Pulmonary artery endothelial cell (primary cell): ENCODE measurements at regions not wholly inside any gene's neighbourhood (a gene's known extent, or its start where the extent isn't known, plus 50 kb on each side); places are given as distances from the start of the nearest gene placed in this dataset.
A peak's percentile ranks its signal among the peaks of the same experiment; 100 is the strongest.
"Not testable (repeated sequence)": the region's sequence is repeated elsewhere in the genome, so short reads cannot be mapped to it uniquely, and the experiment has no call there.

Experiments
- DNase-seq: peaks from one replicate; pipeline ENCODE4 v3.0.0-alpha.2; 2011; ENCODE audit warnings: low read depth, low spot score

DNA sequence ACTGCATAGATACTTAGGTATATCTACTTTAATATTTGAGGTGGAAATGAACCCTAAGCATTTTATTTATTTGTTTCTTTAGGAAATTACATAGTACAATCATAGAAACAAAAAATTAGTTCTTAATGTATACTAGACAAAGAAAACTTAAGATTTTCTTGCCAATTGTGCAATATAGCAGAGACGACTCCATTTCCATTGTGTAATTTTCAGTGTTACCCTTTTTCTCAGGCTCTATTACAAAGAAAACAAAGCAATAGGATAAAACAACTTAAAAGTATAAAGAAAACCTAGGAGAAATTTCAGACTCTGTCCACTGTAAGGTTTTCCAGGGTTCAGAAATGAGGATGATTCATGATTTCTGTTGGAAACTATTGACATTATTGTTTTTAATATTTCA, 89.0 kb upstream of the SERTAD2 start:
- no peak for DNase-seq

DNA sequence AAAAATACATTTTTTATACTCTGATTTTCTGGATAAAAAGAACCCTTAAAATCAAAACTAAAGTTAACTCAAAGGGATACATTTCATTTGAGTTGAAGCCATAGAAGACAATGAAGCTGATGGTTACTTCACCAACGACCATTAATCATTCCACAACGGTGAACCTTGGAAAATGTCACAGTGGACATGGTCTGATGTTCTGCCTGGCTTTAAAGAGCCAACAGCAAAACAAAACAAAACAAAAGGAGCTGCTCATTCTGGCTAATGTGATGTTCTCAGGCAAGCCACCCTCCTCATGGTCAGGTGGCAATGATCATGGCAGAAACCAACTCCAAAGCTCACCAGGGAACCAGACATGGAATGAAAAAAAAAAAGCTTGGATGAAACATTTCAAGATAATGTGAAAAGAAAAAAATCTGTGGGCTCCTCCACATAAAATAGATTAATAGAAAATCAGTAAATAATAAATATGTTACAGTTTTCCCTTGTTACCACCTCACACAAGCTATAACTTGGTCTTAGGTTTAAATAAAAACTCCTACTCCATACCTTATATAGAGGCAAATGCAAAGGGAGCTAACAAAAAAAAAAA, 90.1 kb upstream of the SERTAD2 start:
- DNase-seq: no peak

DNA sequence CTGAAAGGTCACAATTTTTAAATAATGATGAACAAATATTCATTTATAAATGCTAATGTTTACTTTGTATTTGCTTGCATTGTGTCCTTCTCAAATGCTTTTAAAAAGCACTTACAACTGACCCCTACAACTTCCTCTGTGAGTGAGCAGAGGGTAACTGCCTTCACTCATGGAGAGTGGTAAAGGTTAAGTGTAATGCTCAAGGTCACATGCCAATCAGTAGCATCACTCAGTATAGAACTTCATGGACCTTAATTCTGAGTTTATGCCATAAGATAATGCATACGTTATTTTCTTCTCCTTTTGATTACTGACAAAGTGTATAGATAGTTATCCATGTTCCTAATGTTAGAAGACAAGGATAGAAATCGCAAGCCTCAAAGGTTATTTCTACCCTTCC, 91.8 kb upstream of the SERTAD2 start:
- DNase-seq: no peak

DNA sequence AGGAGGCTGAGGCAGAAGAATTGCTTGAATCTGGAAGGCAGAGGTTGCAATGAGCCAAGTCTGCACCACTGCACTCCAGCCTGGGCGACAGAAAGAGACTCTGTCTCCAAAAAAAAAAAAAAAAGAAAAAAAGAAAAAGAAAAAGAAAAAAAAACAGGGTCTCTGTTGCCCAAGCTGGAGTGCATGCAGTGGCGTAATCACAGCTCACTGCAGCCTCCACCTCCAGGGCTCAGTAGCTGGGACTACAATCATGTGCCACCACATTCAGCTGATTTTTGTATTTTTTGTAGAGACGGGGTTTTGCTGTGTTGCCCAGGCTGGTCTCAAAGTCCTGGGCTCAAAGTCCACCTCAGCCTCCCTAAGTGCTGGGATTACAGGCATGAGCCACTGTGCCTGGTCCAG, 94.0 kb upstream of the SERTAD2 start:
- DNase-seq: not testable (repeated sequence)

DNA sequence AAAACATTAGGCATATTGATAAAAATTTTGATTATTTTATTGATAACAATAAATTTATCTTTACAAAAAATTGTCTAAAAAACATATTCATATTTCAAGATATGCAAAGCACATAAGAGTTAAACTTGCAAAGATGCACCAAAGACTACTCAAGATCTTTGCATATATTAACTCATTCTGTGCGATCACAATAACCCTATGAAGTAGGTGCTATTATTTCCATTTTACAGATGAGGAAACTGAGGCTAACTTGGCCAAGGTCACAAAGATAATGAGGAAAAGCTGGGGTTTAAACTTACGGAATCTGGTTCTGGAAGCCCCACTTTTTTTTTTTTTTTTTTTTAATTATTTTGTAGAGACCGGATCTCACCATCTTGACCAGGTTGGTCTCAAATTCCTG, 94.4 kb upstream of the SERTAD2 start:
- DNase-seq: no peak

DNA sequence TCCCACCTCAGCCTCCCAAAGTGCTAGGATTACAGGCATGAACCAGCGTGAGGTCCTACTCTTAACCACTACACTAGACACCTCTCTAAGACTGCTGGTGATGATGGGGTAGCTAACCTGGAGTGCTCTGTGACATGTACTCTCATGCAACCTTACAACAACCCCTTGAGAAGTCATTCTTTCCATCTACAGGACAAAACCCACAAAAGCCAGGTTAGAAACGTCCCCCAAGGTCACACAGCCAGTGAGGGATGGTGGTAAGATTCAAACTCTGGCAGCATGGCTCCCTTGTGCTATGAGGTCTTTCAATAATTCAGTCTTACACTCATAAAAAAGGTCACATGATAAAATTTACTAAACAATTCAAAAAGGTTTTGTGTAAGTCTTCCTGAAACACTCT, 94.8 kb upstream of the SERTAD2 start:
- DNase-seq: no peak

DNA sequence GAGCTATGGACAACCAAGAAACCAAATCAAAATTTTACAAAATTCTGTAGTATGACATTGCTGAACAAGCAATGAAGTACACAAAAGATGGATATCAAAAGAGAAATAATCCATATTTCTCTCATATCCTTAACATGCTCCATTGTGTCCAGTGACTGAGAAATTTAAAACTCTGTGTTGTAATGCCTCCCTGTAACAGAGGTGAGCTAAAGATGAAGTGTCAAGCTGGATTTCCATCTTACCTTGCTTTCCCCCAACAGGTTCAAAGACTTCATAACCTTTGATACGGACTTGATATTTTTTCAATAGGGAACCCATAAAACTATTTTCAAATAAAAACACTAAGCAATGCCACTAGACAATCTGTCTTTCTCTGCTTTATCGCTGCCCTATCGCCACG, 95.7 kb upstream of the SERTAD2 start:
- DNase-seq: no peak

DNA sequence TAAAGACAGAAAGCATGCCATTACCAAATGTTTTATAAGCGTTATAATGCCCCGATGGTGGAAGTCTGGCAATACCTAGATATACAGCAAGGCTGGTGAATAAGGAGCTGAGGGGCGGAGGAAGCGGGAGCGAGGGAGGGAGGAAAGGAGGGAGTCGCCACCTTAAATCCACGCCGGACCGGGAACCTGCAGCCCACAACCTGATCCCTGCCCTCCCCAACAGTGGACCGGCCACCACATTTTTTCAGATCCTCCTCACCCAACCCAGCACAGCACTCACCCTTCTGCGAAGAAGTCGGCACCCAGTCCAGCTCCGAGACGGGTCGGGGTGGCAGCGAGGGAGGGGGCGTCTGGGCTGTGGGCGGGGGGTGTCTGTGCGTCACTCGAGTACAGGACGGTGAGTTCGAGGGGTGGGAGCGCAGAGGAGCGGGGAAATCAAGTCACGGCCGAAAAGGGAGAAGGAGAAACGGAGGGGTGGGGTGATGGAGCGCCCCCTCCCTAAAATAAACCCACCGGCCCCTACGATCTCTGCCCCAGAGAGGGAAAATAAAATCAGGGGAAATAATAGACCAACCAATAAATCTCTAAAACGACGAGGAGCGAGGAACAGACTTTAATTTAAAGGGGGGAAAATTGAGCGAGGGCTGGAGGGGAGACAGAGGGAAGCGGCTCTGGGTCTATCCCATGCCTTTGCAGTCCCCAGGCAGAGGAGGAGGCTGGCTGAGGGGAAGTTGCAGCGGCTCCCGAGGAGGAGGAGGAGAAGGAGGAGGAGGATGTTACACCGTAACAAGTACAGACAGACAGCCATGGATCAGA, 96.5 kb upstream of the SERTAD2 start:
- DNase-seq: no peak

DNA sequence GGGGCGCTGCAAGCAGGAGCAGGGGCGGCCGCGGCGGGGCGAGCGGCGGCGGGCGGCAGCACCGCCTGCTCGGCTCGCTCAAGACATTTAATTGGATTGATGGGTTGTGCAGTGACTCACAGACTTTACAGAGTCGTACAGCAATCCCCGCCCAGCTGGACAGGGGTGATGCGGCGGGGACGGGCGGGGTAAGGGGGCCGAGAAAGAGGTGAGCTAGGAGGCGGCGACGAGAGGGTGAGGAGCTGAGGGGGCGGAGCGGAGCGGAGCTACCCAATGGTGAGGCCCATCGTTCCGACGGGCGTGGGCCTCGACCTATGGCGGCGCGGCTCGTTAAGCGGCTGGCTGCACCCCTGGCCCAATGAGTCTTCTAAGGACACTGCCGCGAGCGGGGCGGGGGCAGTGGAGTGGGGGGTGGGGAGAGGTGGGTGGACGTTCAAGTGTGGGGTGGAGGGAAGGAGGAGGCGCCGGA, 97.1 kb upstream of the SERTAD2 start:
- peak; percentile 99 for DNase-seq

DNA sequence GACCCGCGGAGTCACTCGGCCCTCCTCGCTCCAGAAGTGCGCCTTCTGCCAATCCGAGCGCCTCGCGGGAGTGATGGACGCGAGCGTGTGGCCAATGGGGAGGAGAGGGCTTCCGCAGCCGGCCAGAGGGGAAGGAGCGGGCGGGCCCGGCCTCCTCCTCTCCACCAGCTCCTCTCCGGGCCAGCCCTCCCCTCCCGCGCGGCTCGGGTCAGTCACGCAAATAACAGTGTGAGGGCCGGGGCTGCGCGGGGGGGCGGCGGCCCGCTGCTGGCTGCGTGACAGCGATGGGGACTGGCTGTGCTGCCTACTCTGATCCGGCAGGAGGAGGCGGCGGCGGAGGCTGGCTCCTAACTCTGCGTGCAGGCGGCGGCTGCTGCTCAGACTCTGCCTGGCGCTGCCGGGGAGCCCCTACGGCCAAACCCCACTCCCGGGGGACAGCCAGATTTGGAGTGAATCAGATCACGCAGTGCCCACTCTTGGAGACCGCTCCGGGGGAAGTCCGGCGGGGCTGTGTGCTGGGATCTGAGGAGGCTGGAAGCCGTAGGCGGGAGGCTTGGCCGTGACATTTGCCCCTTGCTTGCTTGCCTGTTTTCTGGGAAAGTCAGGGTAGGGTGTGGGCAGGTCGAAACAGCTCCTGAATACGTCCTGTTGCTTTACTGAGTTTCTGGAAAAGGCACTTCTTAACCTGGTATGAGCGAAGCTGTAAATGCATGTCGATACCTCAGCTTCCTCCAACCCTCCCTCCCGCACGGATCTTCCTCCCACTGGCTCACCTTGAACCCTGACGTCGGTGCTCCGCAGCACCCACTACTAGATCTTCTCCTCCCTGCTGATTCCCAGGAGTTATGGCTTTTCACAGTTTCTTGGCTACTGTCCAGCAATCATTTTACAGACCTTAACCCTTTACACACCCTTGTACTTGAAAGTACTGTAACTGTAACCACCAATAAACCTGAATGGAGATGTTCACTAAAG, 97.9 kb upstream of the SERTAD2 start:
- DNase-seq: no peak

DNA sequence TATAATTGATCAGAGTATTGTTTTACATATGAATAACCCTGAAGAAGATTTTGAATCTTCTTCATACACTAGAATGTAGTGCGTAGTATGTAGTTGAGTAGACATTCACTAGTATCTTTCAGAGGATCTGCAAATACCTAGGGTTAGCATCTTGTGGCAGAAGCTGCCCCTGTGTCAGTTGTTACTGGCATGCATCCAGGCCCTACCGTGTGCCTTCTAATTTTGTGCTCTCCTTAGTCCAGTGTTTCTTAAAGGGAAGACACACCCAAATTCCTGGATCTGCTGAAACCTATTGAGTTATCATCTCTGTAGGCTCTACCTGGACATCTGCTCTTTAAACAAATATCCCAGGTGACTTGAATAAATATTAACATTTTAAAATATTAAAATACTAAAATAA, 99.7 kb upstream of the SERTAD2 start:
- no peak for DNase-seq

DNA sequence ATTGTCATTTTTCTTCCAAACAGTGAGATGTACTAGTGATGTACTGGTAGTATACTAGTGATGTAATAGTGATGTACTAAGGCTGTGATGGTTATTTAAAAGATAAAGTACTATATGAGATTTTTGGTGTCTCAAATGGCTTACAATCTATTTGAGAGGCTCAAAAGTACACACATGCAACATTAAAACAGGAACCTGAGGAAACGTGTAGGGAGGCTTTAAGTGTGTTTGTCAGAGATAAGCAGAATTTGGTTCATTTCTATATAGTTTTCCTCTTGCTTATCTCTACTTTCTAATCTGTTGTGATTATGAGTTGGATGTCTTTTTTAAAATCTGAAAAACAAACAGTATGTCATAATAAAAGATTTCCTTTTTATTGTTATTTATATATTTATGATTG, 100.9 kb upstream of the SERTAD2 start:
- DNase-seq: no peak

DNA sequence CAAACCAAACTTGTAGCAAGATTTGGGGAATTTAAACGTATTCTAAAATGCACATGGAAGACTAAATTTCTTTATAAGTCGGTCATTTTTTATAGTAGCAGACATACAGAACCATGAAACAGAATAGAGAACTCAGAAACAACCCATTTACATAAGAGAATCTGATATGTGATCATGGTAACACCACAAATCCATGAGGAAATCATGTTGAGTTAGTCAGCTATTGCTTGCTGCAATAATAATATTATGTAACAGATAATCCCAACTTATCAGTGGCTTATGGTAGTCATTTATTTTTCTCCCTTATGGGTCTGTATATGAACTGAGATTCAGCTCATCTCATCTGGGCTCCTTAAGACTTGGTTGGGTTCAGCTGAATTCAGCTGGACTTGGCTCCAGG, 103.4 kb upstream of the SERTAD2 start:
- DNase-seq: no peak

DNA sequence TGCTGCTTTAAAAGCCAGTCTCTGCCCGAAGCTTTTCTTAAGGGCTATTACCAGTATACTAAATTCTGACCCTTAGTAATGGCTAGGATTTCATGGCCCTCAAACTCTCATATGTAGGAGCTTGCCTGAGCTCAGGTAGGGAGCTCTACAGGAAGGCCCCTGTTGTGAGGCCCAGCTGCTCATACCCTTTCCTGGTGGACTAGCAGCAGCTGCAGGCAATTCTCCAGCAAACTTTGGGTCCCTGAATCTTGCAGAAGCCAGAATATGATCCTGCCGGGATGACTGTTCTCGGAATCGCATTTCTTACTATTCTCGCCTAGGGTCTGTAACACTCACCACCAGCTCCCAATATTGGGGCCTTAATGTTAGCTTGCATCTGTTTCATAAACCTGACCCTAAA, 106.4 kb upstream of the SERTAD2 start:
- DNase-seq: no peak

DNA sequence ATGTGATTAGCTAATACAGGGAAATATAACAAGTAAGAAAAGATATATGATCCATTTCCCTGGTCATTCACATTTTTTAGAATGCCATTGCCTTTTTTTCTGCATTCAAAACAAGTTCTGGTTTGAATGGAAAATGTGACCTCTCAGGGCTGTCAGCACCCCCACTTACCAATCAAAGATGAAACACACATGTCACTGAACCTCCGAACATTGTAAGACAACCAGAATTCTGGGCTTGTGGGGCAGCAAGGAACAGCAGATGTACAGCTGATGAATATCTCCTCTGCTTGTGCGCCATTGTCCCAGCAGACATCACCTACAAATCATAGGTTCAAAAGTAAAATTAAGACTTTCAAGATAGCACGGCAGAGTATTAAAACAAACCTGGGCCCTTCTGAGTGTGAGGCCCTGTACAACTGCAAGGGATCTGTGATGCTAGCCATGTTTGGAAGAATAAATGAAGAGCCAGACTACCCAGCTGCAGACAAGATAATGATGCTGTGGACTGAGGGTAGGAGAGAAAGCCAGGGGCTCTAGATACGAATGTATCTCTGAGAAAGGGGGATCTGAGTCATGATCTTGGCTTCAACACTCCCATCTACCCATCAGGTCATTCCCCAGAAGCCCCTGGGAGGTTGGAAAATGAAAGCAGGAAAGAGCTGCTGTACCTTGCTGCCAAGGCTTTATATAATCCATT, 108.7 kb upstream of the SERTAD2 start:
- no peak for DNase-seq

DNA sequence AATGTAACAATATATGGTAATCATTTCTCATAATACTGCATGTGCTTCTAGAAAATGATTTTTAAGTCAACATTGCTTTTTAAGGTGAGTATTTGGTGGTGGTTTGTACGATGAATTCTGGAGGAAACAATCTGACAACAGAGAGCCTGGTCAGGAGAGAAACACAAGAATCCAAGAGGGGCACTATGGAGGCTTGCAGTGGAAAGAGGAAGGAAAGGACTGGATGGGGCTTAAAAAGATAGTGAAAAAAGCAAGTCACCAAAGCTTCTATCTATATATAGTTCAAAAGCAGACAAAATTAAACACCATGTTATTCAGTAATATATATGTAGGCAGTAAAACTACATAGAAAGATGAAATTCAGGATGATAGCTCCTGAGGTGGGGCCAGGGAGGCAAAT, 109.4 kb upstream of the SERTAD2 start:
- DNase-seq: no peak

DNA sequence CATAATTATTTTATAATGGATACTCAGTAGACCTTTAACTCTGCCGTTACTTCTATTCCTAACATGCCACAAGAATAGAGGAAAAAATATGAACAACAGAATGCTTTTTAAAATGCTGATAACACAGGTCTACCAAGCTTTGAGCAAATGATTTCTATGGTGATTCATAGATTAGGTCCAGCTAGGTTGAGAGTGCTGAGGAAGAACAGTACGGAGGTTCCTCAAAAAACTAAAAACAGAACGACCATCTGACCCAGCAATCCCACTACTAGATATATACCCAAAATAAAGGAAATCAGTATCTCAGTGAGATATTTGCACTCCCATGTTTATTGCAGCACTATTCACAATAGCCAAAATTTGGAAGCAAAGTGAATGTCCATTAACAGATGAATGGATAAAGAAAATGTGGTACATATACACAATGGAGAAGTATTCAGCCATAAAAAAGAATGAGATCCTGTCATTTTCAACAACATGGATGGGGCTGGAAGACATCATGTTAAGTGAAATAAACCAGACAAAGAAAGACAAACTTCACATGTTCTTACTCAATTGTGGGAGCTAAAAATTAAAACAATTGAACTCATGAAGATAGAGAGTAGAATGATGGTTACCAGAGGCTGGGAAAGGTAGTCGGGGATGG, 111.6 kb upstream of the SERTAD2 start:
- no peak for DNase-seq

DNA sequence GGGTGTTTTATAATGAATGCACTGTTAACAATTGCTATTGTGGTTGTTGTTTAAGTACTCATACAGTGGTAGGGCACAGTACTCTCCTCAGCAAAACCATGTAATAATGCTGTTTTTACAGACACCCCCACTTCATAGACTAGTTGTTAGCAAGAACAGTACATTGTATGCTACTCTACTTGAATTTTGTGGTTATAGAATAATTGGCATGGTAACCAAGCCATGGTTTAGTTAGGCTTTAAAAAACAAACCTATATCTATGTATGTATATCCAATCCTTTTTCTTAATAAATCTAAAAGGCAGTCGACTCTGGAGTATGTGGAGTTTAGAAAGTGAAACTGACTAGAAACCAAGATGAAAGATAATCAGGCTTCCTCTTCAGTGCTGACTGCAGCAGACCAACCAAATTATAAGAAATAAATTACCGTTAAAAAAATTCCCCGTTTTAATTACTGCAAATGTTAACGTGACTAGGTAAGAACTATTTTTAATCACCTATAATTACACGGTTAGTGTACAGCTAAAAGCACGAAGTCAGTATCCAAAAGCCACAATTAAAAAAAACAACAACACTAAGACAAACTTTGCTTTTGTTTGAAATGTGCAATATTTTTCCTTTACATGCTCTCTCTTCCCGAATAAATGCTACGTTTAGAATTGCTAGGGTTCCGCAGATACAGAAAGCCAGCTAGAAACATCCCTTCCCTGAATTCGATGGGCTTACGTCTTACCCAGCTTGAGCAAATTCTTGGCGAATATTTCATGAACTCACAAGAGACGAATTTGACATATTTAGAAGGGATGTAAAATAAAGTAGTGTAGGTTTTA, 113.3 kb upstream of the SERTAD2 start:
- no peak for DNase-seq

DNA sequence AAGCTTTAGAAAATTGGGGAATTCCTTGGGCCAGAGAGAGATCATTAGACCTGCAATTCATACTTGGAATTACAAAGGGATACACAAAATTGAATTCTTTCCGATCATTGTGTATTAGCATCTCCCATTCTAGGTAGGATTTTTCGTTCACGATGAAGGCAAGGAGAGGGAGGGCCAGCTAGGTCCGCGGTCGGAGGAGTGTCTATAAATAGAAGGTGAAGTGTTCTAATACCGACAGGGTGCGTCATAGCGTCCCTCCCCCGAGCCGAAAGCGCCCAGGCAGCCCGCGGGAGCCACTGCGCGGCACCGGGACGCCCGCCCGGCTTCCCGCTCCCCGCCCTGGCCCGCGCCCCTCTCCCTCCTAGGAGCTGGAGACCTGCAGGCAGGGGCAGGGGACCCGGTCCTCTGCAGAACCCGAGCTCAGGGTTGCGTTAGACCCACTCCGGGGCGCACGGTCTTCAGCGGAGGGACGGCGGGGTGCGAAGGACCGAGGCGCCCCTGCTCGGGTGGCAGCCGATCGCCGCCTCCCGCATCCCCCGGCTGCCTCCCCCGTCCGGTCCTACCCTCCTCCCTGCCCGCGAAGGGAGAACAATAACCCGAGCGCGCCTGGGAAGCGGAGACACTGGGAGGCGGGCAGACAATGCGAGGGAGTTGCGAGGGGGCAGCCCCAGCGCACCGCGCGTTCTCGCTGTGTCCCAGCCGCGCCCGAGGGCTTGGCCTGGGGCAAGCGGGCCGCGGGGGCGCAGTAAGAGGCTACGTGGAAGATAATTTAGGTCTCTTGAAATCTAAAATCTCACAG, 114.2 kb upstream of the SERTAD2 start:
- DNase-seq: peak; percentile 64
